PC-3 (cell line): ENCODE measurements at regions not wholly inside any gene's neighbourhood (a gene's known extent, or its start where the extent isn't known, plus 50 kb on each side); places are given as distances from the start of the nearest gene placed in this dataset.
"Not testable (repeated sequence)": the region's sequence is repeated elsewhere in the genome, so short reads cannot be mapped to it uniquely, and the experiment has no call there.

Experiments
- ATAC-seq: fragments of 200-7000 bp; cut with Tn5 transposase; 2 replicates; pipeline ENCODE4 v1.9.1; 2020; ENCODE audit warnings: mild to moderate bottlenecking, moderate library complexity
- BruUV-seq: library from RNA; stranded (reverse); fragments of 400-500 nt; replicated peaks from 2 replicates; lab custom pipeline; 2021; lab: Mats Ljungman, UMichigan
- CTCF ChIA-PET: fragments of 300-600 bp; sonication (Branson Sonifier 250); formaldehyde crosslinking; loops from one replicate; lab custom pipeline; 2022; ENCODE audit warnings: antibody characterized with exemption; lab: Charles Lee
- POLR2A ChIA-PET: fragments of 300-600 bp; sonication (Branson Sonifier 250); formaldehyde crosslinking; loops from one replicate; lab custom pipeline; 2022; ENCODE audit warnings: antibody characterized with exemption; ENCODE audit not compliant: unreplicated experiment; lab: Charles Lee
- DNase-seq: peaks from one replicate; pipeline ENCODE4 v3.0.0-alpha.2; 2015
- H2AFZ ChIP-seq: fragments of 300-600 bp; sonication (generic); 2 replicates; pipeline ENCODE4 v1.6.0; 2016; ENCODE audit warnings: antibody characterized with exemption, low read length
- H3F3A ChIP-seq: fragments of 300-600 bp; sonication (generic); one replicate; pipeline ENCODE4 v1.6.0; 2017; ENCODE audit warnings: antibody characterized with exemption, low read length, control low read depth, mild to moderate bottlenecking; ENCODE audit not compliant: unreplicated experiment
- H3K27ac ChIP-seq: fragments of 300-600 bp; sonication (generic); 2 replicates; pipeline ENCODE4 v1.5.1; 2016; ENCODE audit warnings: mild to moderate bottlenecking, low read length
- H3K27me3 ChIP-seq: fragments of 300-600 bp; sonication (generic); 2 replicates; pipeline ENCODE4 v1.6.1; 2016; ENCODE audit warnings: low read length, mixed read lengths
- H3K36me3 ChIP-seq: fragments of 300-600 bp; sonication (generic); 2 replicates; pipeline ENCODE4 v1.6.1; 2016; ENCODE audit warnings: low read depth, mixed run types, low read length, mixed read lengths
- H3K4me1 ChIP-seq: fragments of 300-600 bp; sonication (generic); 2 replicates; pipeline ENCODE4 v1.5.1; 2016; ENCODE audit warnings: low read length; ENCODE audit not compliant: insufficient read depth
- H3K4me2 ChIP-seq: fragments of 300-600 bp; sonication (generic); 2 replicates; pipeline ENCODE4 v1.6.0; 2016; ENCODE audit warnings: low read length
- H3K4me3 ChIP-seq: fragments of 300-600 bp; sonication (generic); 2 replicates; pipeline ENCODE4 v1.5.1; 2016; ENCODE audit warnings: mild to moderate bottlenecking, low read length, mixed read lengths
- H3K79me2 ChIP-seq: fragments of 300-600 bp; sonication (generic); 2 replicates; pipeline ENCODE4 v1.6.1; 2017; ENCODE audit warnings: low read length, mixed read lengths
- H3K9ac ChIP-seq: fragments of 300-600 bp; sonication (generic); 2 replicates; pipeline ENCODE4 v1.6.0; 2016; ENCODE audit warnings: mild to moderate bottlenecking, low read length
- H3K9me2 ChIP-seq: fragments of 300-600 bp; sonication (generic); replicated peaks from 2 replicates; pipeline ENCODE4 v1.6.1; 2016; ENCODE audit warnings: mixed run types, low read length, mixed read lengths
- H3K9me3 ChIP-seq: fragments of 300-600 bp; sonication (generic); 2 replicates; pipeline ENCODE4 v1.6.1; 2016; ENCODE audit warnings: low read length, mixed read lengths
- H4K20me1 ChIP-seq: fragments of 300-600 bp; sonication (generic); 2 replicates; pipeline ENCODE4 v1.6.1; 2016; ENCODE audit warnings: low read length, mixed read lengths
- CTCF ChIP-seq: fragments of 300-600 bp; sonication (generic); conservative IDR thresholded peaks from 2 replicates; pipeline ENCODE4 v1.5.1; 2017; ENCODE audit warnings: antibody characterized with exemption, low read depth, mild to moderate bottlenecking, low read length
- EZH2 ChIP-seq: fragments of 300-600 bp; sonication (generic); IDR thresholded peaks from one replicate; pipeline ENCODE4 v1.6.1; 2017; ENCODE audit warnings: antibody characterized with exemption, mild to moderate bottlenecking, low read length; ENCODE audit not compliant: unreplicated experiment
- EZH2phosphoT487 ChIP-seq: fragments of 300-600 bp; sonication (generic); IDR thresholded peaks from 2 replicates; pipeline ENCODE4 v1.6.1; 2018; ENCODE audit warnings: mild to moderate bottlenecking, antibody characterized with exemption, low read length, borderline replicate concordance
- intact Hi-C: fragments of 100-400 bp; cut with micrococcal nuclease; formaldehyde crosslinking; loops from 2 replicates; pipeline ENCODE4 v1.9.0; 2023

- Histone ChIP-seq H3K4me3 (no peak overlapping the region), H2AFZ (no peak overlapping the region), H3K79me2 (no peaks in the 10 kb centered on the region), H3K27ac (no peak overlapping the region), H3K27me3 (no peaks in the 10 kb centered on the region; the same call in 1 of the 2 replicates), H3F3A (no peaks in the 10 kb centered on the region), H3K9ac (no peak overlapping the region), H3K36me3 (no peaks in the 10 kb centered on the region), H3K4me2 (no peak overlapping the region), H3K9me3 (no peaks in the 10 kb centered on the region), H3K4me1 (no peaks in the 10 kb centered on the region), H3K9me2 (no peaks in the 10 kb centered on the region), H4K20me1 (no peaks in the 10 kb centered on the region)
- ChIA-PET CTCF (no interaction called here), POLR2A (no interaction called here)
- intact Hi-C loops = no loop called here
- DNase-seq (no peak), ATAC-seq (no peak)
- no TSS peak for BruUV-seq
- no peak for TF ChIP-seq CTCF
- TF ChIP-seq EZH2phosphoT487 = no peak
- TF ChIP-seq EZH2 = no peak
Measured at GRCh38 chr9:31321686-31322085, 1062.8 kb upstream of the ACO1 start.

GRCh38 chr9:31323726-31324444 is 1060.6 kb upstream of the ACO1 start:
- no peak for DNase-seq
- no peak for ATAC-seq
- no peak overlapping the region for H3K4me3 ChIP-seq
- ChIA-PET POLR2A (no interaction called here), CTCF (no interaction called here)
- H3K79me2 ChIP-seq = no peaks in the 10 kb centered on the region
- BruUV-seq = no TSS peak
- H3K9me2 ChIP-seq = no peaks in the 10 kb centered on the region
- H3K27ac ChIP-seq = no peak overlapping the region
- H4K20me1 ChIP-seq = no peaks in the 10 kb centered on the region
- H2AFZ ChIP-seq = no peak overlapping the region
- H3K4me2 ChIP-seq = no peak overlapping the region
- H3K36me3 ChIP-seq = no peaks in the 10 kb centered on the region
- H3F3A ChIP-seq = no peaks in the 10 kb centered on the region
- intact Hi-C loops = no loop called here
- H3K9me3 ChIP-seq = no peaks in the 10 kb centered on the region
- H3K9ac ChIP-seq = no peak overlapping the region
- no peaks in the 10 kb centered on the region; the same call in 1 of the 2 replicates for H3K27me3 ChIP-seq
- no peak for TF ChIP-seq CTCF
- no peaks in the 10 kb centered on the region for H3K4me1 ChIP-seq

- no peaks in the 10 kb centered on the region for H4K20me1 ChIP-seq
- no peaks in the 10 kb centered on the region for H3K9me2 ChIP-seq
Measured at GRCh38 chr9:31325778-31326177, 1058.7 kb upstream of the ACO1 start.

GRCh38 chr9:31326883-31327282 is 1057.6 kb upstream of the ACO1 start:
- BruUV-seq = not testable (repeated sequence)

More at GRCh38 chr9:31325778-31326177, 1058.7 kb upstream of the ACO1 start:
- CTCF ChIA-PET = no interaction called here
- Histone ChIP-seq H3K27ac (no peak overlapping the region), H3K9me3 (no peaks in the 10 kb centered on the region), H3F3A (no peaks in the 10 kb centered on the region), H3K9ac (no peak overlapping the region), H3K27me3 (no peaks in the 10 kb centered on the region; the same call in 1 of the 2 replicates), H3K36me3 (no peaks in the 10 kb centered on the region), H3K4me3 (no peak overlapping the region), H3K4me2 (no peak overlapping the region), H2AFZ (no peak overlapping the region), H3K79me2 (no peaks in the 10 kb centered on the region), H3K4me1 (no peaks in the 10 kb centered on the region)
- BruUV-seq = no TSS peak
- no peak for DNase-seq
- POLR2A ChIA-PET = no interaction called here
- ATAC-seq = no peak
- TF ChIP-seq CTCF (no peak), EZH2 (no peak), EZH2phosphoT487 (no peak)
- intact Hi-C loops = no loop called here

More at GRCh38 chr9:31326883-31327282, 1057.6 kb upstream of the ACO1 start:
- CTCF ChIA-PET, H2AFZ ChIP-seq, H4K20me1 ChIP-seq, H3K9me2 ChIP-seq, H3K27ac ChIP-seq, H3K4me1 ChIP-seq, H3K79me2 ChIP-seq, POLR2A ChIA-PET, H3F3A ChIP-seq, H3K4me2 ChIP-seq, H3K27me3 ChIP-seq, ATAC-seq, H3K36me3 ChIP-seq, intact Hi-C loops, DNase-seq, H3K9ac ChIP-seq, H3K9me3 ChIP-seq, H3K4me3 ChIP-seq: not testable (repeated sequence)
